Mucosa of gallbladder (tissue), 1 donor: ENCODE measurements at regions not wholly inside any gene's neighbourhood (a gene's known extent, or its start where the extent isn't known, plus 50 kb on each side); places are given as distances from the start of the nearest gene placed in this dataset.

Experiments
- DNase-seq: peaks from one replicate; pipeline ENCODE4 v3.0.0-alpha.2; 2020; ENCODE audit warnings: low spot score
- donor health status: DM: no; HTN: no; CAD: no.

DNA sequence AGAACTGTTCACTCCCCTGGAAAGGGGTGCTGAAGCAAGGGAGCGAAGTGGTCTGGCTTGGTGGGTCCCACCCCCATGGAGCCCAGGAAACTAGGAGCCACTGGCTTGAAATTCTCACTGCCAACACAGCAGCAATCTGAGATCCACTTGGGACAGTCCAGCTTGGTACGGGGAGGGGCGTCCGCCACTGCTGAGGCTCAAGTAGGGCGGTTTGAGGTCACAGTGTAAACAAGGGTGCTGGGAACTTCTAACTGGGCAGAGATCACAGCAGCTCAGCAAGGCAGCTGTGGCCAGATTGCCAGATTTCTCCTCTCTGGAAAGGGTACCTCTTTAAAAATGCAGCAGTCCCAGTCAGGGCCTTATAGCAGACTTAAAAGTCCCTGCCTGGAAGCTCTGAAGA lies 53.9 kb upstream of the GALNTL6 start:
- DNase-seq = no peak

DNA sequence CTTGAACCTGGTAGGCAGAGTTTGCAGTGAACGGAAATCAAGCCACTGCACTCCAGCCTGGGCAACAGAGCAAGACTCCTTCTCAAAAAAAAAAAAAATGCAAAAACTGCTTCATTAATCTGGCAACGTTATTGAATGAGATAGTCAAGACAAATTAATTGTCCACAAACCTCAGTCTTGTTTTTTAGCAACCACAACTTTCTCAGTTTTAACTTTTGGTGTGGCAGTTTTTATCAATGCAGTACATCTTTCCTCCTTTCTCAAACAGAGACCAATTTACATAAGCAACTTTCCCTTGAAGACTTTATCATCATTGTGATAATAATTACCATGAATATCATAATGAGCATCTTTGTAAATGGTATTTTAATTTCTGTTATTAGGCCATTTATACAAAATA lies 61.7 kb upstream of the GALNTL6 start:
- no peak for DNase-seq

- DNase-seq = no peak
Observed at GRCh38 chr4:171746418-171746817, 66.8 kb upstream of the GALNTL6 start.

DNA sequence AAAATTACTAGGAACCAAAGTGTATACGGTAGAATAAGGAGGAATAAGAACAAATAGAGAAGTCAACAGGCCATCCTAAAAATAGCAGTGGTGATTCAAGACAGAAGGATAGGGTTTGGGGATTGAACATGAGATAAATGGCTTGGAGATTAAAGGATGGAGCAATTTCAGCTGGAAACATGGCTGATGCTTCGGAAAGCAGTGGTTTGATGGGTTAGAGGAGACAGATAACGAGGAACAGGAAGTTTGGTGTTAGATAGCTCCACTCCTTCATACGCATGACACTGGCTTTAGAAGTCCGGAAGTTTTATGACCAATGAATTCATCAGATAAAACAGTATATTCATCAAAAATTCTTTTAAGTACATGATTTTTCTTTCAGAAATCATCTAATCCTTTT lies 70.8 kb upstream of the GALNTL6 start:
- DNase-seq = no peak

DNA sequence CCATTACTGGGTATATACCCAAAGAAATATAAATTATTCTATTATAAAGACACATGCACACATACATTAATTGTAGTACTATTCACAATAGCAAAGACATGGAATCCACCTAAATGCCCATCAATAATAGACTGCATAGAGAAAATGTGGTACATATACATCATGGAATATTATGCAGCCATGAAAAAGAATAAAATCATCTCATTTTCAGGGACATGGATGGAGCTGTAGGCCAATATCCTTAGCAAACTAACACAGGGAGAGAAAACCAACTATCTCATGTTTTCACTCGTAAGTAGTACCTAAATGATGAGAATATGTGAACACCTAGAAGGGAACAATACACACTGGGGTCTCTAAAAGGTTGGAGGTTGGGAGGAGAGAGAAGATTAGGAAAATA lies 86.0 kb upstream of the GALNTL6 start:
- no peak for DNase-seq

DNA sequence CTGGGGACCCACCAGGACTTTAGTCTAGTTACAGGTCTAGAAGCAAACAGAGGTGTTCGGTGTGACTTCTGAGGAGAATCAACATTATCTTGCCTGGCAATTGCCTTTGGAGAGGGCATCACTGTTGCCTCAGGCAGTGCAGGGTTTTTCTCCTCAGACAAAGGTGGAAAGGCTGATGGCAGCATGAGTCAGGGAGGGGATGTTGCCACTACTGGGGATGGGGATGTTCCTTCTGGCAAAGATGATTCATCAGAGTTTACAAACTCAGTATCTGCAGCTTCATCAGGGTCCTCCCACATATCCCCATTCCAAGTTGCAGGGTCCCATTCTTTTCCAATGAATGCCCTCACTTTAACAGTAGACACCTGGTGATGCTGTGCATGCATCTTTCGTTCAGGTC lies 91.3 kb upstream of the GALNTL6 start:
- no peak for DNase-seq

GRCh38 chr4:171719691-171720090 lies 93.5 kb upstream of the GALNTL6 start:
- DNase-seq = no peak

GRCh38 chr4:171718665-171719064 lies 94.5 kb upstream of the GALNTL6 start:
- DNase-seq = no peak

- DNase-seq = no peak
Observed at GRCh38 chr4:171718069-171718468, 95.1 kb upstream of the GALNTL6 start.

DNA sequence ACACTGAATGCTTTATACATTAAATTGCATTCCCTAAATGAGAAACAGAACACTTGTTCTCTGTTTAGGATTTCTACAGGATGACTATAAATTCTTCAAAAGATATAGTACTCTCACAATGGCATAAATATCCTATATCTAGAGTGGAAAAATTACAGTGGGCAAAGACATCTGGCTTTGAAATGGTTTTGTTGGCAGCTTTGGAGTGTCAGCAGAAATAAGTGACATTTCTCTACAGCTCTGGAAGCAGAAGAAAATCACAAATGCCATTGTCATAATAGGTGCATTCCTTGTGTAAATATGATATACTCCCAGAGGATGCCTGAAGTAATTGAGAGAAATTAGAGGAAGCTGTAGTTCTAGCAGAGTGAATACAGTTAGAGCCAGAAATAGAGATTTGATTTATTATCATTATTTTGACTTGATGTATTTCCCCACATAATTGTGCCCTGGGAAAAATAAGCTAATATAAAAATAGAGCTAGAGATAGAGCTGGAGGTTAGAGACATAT lies 95.9 kb upstream of the GALNTL6 start:
- DNase-seq = no peak

DNA sequence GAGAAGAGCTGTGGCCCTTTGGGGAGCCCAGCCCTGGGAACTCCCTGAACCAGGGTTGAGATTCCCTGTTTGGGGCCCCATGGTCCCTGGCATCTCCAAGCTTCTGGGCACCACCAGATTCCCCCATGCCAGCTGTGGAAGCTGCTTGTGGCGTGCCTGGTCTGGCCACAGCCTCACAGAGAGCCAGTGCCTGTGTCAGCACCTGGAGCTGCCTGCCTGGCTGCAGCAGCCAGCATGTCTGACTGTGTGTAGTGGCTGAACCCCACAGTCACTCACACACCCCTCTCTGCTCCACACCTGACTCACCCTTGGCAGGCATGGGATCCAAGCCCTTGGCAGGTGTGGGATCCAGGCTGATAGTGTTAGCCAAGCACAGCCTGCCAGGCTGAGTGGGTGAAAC lies 97.2 kb upstream of the GALNTL6 start:
- no peak for DNase-seq

DNA sequence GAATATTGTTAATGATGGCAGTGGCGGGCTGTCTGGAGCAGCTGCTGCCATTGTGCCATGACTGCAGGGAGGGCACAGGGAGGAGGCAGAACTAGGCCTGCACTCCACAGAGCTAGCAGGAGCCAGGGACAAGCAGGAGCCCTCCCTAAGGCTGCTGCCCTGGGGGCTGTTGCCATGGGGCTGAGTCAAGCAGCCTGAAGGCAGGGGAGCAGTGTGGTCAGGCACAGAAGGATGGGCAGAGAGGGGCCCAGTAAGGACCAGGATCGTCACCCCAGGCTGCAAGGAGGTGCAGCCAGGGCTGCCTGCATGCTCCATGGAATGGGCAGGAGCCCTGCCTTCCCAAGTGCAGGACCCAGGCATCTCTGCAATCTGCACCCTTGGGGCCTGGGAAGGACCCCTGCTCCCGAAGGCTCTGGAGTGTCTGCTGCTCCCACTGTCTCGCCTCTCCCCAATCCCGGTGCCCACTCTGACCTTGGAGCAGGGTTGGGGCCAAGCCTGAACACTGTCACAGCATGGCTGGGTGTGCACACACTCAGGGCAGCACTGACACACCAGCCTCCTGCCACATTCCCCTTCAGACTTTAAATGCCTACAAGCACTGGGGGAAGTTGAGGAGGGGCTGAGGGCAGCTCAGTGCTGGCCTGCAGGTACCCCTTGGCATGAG lies 98.3 kb upstream of the GALNTL6 start:
- DNase-seq = no peak

DNA sequence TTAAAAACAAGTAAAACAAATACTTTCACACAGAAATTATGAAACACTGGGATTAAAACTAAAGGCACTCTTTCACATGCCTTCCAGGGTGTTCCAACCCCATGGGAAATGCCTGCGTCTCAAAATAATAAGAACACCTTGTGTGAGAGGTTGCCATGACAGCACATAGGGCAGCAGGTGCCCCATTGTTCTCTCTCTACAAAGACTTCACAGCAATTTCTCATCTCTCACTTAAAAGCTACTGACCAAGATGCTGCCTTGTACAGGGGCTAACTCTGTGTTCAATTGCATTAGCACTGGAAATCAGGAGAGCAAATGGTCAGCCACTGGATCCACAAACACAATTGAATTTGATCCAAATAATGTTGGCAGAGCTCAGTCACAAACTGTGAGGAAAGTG lies 102.5 kb upstream of the GALNTL6 start:
- no peak for DNase-seq

DNA sequence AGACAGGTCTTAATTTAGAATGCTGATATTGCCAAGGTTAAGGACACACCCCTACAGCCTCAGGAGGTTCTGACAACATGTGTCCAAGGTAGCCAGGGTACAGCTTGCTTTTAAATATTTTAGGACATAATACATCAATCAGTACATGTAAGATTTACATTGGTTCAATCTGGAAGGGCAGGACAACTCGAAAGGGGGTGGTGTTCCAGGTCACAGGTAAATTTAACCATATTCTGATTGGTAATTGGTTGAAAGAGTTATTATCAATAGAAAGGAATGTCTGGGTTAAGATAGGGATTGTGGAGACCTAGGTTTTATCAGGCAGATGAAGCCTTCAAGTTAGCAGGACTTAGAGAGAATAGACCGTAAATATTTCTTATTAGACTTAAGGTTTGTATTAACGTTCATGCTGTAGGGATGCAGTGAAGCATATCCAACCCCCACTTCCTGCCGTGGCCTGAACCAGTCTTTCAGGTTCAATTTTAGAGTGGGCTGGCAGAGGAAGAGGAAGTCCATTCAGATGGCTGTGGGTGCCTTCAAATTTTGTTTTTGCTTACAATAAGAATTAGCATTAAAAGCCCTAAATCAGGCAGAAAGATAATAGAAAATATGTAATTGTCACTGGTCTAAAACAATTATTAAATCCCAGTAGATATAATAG lies 136.5 kb upstream of the GALNTL6 start:
- no peak for DNase-seq

DNA sequence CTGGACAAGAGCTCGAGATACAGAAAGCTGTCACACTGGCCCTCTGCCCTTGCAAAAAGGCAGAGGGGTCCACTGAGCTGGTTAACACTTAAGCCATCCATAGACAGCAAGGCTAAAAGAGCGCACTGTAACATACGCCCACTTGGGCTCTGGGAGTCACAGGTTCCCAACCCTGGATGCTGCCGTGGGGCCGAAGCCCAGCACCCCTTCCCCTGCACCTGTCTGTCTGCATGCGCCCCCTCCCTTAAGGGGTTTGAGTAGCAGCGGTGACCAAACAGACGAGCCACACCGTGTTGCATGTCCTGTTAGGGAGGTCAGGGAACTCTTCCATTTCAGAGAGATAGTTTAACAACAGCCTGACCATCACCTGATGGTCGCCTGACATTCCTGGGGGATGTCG lies 138.4 kb upstream of the GALNTL6 start:
- DNase-seq = no peak

GRCh38 chr4:171668403-171668802 lies 144.8 kb upstream of the GALNTL6 start:
- no peak for DNase-seq

GRCh38 chr4:171667906-171668305 lies 145.3 kb upstream of the GALNTL6 start:
- DNase-seq = no peak

GRCh38 chr4:171651071-171651470 lies 162.1 kb upstream of the GALNTL6 start:
- no peak for DNase-seq

DNA sequence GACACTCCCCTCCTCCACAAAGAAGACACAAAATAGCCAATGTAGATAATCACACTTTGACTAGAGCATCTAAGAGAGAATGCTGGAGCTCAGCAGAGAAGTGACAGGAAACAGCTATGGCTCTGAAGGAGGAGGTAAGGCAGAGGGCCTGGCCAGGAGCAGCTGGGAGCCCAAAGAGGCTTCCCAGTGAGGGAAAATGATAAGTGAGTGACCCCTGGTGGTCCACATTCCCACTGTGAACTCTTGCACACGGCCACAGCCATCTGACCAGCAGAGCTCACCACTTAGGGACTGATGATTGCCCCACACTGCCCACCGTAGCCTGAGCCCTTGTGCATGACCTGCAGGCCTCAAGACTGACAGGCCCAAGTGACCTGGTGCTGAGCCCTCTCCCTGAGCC lies 162.7 kb upstream of the GALNTL6 start:
- no peak for DNase-seq

DNA sequence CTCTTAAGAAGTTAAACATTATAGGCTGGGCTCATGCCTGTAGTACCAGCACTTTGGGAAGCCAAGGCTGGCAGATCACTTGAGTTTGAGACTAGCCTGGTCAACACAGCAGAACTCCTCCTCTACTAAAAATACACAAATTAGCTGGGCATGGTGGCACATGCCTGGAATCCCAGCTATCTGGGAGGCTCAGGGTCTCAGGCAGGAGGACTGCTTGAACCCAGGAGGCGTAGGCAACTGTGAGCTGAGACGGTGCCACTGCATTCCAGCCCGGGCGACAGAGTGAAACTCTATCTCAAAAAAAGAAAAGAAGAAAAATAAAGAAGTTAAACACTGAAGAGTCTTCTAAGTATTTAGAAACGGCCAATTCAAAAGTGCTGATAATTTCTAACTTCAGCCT lies 164.3 kb upstream of the GALNTL6 start:
- DNase-seq = no peak

DNA sequence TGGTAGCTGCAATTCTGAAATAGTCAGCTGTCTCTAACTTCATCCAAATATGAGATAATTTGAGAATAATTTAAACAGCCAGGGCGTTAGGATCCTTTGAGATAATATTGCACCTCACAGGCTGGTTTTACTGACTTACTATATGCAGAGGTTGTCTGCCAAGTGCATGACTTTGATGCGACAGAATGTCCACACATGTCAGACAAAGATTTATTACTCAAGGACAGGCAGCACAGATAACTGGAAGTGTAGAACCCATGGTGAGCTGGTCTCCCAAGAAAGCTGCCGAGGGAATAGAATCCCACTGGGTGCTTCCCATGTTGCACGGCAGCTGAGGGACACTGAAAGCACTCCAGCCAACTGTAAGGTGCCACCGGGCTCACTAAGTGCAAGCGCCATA lies 166.2 kb upstream of the GALNTL6 start:
- DNase-seq = no peak

DNA sequence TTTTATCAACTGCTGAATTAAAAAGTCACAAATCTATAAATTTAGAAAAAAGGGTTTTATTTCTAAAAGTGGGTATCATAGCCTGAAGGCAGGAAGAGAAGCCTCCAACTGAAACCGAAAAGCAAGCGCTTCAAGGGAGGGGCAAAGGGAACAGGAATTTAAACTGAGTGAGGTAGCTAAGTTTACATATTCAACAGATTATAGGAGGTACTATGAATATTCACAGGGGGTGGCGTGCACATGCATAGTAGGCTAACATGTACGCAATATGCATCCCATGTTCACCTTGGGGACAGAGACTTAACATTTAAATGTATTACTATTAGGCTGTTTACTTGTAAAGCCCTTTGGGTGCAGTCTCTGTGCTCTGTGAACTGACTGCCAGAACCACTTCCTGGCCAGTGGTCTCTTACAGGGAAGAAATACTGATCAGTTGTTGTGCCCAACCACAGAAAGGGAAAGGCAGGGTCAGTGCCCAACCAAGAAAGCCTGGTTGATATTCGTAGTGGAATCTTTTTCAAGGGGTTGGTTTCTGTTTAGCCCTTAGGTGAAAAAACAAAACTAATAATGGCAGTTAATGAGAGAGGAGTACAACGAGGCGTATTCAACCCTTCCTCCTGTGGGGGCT lies 168.7 kb upstream of the GALNTL6 start:
- no peak for DNase-seq

- no peak for DNase-seq
Observed at GRCh38 chr4:171639540-171639939, 173.7 kb upstream of the GALNTL6 start.
